Upper lobe of left lung (tissue), 4 donors: ENCODE measurements at regions not wholly inside any gene's neighbourhood (a gene's known extent, or its start where the extent isn't known, plus 50 kb on each side); places are given as distances from the start of the nearest gene placed in this dataset.

ENCODE experiments used
- POLR2A ChIP-seq, 4 donors: fragments of 450-650 bp; IDR thresholded peaks; one replicate each; pipeline ENCODE4 v1.5.1; 2016 to 2017; ENCODE audit warnings: antibody characterized with exemption in 4 of 4, mild to moderate bottlenecking in 2 of 4
- POLR2AphosphoS5 ChIP-seq, 2 donors: sonication (generic); formaldehyde crosslinking; IDR thresholded peaks; one replicate each; pipeline ENCODE4 v1.5.1; 2017; ENCODE audit warnings: antibody characterized with exemption in 2 of 2
- TF ChIP-seq, protein P1 (sequence below), 6 experiments: fragments of 450-650 bp in 4 of 6; fragments of 200-600 bp in 2 of 6; sonication (generic) in 2 of 6; IDR thresholded peaks; one replicate each; pipeline ENCODE4 v1.5.1; 2016 to 2019; ENCODE audit warnings: antibody characterized with exemption in 6 of 6

DNA sequence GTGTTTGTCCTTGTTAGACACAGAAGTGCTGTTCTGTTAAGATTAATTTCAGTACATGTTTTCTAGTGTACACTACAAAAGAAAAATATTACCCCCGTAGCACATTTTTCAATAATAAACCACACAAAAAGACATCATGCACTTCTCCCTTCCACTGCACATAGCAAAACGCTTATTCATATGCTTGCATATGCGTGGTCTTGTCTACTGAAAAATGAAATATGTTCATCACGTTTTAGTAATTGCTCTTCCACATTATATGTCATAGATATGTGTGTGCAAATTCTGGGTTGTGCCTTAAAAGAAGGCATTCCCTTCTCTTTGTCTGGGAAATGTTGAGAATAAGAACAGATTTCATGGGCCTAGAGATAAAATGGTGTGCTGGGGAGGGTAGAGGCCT is 353.9 kb downstream of the NSUN3 start:
- TF ChIP-seq POLR2A (IDR thresholded peaks at IDR 0.05) (no peak), POLR2AphosphoS5 (IDR thresholded peaks at IDR 0.05) (no peak)
- TF ChIP-seq, protein P1, sequence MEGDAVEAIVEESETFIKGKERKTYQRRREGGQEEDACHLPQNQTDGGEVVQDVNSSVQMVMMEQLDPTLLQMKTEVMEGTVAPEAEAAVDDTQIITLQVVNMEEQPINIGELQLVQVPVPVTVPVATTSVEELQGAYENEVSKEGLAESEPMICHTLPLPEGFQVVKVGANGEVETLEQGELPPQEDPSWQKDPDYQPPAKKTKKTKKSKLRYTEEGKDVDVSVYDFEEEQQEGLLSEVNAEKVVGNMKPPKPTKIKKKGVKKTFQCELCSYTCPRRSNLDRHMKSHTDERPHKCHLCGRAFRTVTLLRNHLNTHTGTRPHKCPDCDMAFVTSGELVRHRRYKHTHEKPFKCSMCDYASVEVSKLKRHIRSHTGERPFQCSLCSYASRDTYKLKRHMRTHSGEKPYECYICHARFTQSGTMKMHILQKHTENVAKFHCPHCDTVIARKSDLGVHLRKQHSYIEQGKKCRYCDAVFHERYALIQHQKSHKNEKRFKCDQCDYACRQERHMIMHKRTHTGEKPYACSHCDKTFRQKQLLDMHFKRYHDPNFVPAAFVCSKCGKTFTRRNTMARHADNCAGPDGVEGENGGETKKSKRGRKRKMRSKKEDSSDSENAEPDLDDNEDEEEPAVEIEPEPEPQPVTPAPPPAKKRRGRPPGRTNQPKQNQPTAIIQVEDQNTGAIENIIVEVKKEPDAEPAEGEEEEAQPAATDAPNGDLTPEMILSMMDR (IDR thresholded peaks at IDR 0.05) = no peak
